Superior temporal gyrus (tissue), 1 donor: ENCODE measurements at regions not wholly inside any gene's neighbourhood (a gene's known extent, or its start where the extent isn't known, plus 50 kb on each side); places are given as distances from the start of the nearest gene placed in this dataset.
"Not testable (repeated sequence)": the region's sequence is repeated elsewhere in the genome, so short reads cannot be mapped to it uniquely, and the experiment has no call there.

Source experiments
- DNase-seq: peaks from one replicate; pipeline ENCODE4 v3.0.0-alpha.2; 2016; ENCODE audit errors: extremely low spot score

DNA sequence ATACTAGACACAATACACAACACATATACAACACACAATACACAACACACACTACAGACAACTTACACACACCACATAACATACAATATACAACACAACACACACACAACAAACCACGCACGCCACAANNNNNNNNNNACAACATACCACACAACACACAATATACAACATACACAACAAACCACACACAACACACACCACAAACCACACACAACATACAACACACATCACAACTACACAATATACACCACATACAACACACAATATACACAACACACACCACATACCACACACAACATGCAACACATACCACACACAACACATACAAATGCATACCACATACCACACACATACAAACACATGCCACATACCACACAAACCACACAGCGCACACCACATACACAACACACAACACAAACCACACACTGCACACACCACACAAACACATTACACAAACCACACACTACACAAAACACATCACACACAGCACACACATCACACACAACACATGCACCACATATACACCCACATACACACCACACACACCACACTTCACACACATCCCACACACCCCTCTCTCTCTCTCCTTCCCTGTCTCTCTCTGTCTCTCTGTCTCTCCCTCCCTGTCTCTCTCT is 108.3 kb downstream of the ETS2 start:
- no peak for DNase-seq

DNA sequence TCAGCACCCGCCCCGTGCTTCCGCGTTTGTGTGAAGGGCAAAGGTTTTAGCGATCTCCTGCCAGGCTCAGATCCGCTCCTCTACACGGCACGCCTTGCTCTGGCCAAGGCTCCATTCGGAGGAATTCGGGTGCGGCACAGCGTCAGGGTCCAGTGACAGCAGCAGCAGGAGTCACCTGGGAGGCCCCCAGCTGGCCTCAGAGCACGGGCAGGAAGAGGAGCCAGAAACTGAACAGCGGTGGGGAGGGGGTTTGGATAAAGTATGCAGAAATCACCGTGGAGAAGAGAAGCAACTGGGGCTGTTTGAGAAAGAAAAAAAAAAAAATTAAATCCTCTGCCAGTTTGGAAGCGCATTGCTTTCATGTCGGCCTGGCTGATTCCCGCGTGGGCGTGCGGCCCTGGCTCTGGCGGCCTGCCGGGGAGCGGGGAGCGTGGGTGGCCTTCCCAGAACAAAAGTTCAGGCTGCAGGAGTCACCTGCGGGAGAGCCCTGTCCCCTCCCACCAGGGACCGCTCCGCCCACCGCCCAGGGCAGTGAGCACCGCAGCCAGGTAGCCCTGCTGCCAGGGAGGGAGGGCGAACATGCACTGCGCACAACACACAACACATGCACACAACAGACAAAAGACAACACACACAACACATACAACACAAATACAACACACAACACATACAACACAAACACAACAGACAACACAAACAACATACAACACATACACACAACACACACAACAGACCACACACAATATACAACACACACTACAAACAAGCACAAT is 107.6 kb downstream of the ETS2 start:
- peak; percentile 20 for DNase-seq

DNA sequence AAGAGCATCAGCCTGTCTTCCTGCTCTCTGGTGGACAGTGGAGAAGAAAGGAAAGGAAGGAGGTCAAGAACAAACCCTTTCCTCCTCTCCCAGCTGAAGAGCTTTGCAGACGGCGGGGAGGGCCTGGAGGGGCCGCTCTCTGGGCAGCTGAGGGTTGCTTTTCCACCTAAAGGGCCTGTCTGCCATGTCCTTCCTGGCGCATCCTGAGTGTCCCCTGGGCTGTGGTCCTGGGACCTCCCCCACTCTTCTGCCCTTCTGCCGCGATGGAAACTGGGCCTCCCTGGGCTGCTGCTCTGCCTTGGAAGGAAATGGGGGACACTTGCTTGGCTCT is 107.0 kb downstream of the ETS2 start:
- no peak for DNase-seq

DNA sequence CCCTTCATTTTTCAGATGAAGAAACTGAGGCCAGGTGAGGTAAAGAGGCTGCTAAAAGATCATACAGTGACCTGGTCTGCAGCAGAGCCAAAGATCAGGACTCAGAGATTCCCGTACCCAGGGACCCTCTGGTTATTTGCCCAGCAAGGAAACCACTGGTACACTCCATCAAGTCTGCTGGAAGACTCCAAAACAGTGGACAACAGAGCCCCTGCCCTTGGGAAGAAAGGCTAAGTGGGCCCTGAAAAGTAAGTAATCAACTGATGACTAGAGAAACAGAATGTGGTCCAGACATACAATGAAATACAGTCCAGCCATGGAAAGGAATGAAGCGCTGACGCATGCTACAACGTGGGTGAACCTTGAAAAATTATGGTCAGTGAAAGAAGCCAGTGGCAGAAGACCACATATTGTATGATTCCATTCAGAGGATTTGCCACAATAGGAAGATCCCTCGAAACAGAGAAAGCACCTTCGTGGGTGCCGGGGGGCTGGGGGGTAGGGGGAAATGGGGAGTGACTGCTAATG is 106.4 kb downstream of the ETS2 start:
- DNase-seq, result no peak

DNA sequence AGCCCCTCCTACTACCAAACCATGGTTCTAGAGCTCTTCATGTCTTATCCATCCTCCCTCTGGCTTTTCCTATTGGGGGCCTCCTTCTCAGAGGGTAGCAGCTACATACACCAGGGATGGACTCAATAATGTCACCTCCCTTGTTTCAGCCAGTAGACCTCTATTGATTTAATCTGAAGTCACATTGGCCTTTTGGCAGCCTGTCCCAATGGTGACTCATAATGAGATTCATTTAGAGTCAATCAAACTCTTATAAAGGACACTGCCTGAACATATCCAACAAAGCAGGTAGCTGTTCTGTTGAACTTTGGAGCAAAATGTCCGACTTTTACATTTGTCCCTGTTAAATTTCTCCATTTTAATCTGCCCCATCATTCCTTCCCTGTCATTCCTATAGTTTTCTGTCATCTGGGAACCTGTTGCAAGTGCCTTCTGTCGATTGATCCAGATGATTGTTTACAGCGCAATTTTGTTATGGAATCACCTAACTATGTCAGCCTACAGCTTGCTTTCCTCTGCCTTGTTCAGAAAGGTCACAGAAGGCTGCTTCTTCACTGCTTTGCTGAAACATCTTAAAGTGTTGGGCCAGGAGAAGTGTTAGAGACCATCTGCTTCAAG is 105.9 kb downstream of the ETS2 start:
- no peak for DNase-seq

DNA sequence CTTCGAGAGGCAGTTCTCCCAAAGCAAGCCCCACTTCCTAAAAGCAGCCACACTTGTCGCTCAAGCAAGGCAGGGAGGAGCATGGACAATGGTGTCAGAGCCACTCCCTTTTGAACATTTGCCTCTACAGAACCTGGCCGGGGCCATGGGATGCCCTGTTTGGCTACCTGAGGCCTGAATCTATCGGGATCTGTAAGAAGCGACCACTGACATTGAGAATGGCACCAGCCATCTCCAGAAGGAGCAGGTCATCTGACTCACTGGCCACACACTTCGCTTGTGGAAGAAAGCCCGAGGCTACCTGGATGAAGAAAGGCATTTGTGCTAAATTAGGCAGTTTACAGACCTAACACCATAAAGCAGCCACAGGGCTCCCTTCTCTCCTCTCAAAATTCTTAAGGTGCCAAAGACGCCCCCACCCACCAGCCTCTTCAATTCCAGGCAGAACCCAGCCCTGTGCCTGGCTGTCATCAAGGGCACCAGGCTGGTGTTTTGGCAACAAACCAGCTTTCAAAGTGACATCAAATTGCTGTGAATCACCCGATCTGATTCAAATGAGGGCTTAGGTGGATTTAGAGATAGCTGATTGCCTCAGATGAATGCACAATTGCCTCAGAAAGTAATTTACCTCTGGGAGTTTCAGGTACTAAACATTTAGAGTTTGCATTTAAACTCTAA is 104.8 kb downstream of the ETS2 start:
- DNase-seq, result no peak

DNA sequence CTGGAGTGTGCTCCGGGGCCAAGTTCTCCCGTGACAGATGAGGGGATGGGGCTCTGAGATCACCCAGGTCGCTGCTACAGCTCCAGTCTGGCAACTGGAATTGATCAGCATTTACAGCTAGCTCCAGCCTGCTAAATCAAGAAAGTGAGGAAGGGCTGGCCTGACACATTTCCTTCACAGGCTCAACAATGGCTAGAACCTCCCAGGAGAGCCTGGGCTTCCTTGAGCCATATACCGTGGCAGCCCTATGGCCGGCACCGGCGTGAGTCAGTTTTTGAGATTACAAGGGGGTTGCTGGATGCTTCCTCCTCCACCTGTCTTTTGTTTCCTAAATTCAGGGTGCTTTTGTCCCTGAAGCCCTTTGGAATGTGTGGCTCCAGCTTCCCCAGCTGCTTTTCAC is 104.2 kb downstream of the ETS2 start:
- DNase-seq, result no peak

DNA sequence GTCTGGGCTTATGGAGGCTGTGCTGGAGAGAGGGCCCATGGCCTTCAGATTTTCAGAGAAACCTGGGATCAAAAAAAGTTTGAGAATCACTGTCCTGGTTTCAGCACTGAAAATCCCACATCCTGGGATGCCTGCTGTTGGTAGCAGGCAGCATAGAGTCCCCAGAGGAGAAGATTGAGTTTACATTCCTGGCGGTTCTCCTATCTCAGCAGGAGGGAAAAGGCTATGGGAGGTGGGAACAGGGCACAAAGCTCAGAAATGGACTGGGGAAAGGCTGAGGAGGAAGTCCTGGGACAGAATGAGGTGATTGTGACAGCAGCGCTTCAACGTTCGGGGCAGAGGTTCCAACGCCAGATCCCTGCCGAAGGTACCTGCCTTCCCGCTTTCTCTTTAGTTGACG is 103.4 kb downstream of the ETS2 start:
- DNase-seq, result no peak

DNA sequence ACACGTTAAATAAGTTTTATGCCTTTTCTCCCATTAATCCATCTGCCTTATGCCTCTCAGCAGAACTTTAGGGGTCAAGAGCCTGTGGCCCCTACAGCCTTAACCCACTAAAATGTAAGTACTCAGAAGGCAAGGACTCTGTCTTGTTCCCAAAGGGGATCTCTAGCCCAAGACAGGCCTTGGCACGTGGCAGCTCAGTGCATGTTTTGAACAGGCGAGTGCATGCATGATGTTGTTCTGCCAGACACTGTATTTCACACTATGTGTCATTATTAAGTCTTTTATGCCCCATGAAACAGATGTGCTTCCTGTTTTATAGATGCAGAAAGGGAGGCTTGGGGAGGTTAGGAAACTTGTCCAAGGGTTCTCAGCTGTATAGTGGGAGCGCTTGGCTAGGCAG is 102.8 kb downstream of the ETS2 start:
- no peak for DNase-seq

DNA sequence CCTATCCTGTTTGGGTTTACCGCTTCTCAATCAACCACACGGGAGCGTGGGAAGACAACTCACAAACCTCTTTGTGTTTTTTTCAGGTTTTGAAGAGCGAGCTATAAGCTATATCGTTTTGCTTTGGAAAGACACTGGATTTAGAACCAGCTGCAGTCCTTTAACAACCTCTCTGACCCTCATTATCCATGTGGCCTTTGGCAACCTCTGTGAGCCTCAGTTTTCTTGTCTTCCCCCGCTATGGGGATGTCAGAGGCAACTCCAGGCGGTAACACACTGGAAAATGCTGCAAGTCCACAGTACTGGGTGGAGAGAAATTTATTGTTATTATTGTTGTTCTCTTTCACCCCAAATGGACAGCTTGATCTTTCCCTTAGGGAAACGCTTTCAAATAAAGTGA is 100.0 kb downstream of the ETS2 start:
- DNase-seq, result no peak

DNA sequence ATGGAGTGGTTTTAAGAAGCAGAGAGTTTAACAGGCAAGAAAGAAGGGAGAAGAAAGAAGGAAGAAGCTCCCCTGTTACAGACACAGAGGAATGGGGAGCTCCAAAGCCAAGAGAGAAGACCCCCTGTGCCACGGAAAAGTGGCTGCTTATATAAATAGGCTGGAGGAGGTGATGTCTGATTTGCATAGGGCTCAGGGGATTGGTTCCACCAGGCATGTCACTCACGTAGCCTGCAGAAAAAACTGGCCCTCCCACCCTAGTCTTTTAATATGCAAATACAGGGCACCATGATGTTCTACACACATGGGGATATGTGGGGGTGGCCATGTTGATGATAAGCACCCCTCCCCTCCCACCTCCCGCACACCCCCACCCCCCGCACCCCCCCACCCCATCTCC is 99.6 kb downstream of the ETS2 start:
- no peak for DNase-seq

DNA sequence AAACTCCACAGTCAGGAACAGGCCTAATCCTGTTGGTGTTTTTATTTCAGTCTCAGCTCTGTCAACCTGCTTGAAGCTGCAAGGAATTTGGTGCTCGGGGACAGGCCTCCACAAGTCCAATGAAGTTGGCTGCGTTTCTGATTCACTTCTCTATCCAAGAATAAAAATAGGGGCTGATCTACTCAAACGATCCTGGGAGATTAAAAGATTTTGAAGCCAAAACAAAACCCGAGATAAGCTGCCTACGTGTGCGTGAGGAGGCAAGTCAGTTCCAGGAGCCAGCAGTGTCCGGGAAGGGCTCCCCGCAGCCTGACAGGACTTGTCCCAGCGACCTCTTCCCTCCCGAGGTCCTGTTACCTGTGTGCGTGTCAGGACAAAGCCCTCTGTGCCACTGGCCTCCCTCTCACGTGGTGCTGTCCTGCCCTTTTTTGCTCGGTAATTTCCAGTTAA is 98.0 kb downstream of the ETS2 start:
- peak; percentile 26 for DNase-seq

DNA sequence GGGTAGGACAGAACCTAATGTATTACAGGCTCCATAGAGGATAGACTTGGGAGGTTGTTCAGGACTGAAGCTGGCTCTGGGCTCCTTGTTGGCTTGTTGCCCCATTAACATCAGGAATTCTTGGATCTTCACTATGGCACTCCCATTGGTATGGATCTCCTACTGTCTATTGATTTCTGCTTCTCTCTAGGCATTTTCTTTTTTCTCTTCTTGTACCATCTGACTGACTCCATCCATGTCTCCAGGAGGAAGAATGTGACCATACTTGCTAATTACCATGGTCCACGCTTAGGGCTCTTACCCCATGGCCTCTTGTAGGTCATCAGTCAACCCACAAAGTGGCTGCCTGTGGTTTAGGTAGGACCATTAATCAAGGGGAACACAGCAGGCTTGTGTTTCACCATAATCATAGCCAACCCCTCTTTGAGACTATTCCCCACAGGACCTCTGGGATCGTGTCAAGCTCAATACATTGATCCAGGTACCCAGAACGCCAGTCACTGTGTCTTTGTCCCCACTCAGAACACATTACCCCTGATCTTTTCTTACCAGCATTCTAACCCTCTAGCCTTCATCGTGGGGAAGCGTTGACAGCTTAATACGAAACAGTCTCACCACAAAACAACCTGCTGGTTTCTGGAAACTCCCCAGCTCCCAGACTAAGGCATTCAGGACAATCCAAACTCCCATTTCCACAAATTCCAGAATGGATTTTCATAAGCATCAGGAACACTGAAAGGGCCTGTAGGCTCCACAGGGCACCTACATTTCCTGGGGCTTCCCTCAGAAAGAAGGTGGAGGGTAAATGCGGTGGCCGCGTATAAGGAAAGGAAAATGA is 97.1 kb downstream of the ETS2 start:
- DNase-seq, result no peak

DNA sequence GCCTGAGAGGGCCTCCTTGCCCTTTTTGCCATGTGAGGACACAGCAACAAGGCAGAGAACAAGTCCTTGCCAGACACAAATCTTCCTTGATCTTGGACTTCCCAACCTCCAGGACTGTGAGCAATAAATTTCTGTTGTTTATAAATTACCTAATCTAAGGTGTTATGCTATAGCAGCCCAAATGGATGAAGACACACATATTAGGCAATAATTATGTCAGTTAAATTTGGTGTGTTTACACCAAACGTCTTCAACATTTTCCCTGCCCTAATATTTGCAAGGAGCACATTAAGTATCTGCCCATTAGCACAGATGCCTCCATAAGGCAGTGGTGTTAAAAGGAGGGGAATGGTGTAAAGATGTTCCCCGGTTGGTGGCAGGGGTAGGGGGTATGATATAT is 94.8 kb downstream of the ETS2 start:
- DNase-seq, result no peak

DNA sequence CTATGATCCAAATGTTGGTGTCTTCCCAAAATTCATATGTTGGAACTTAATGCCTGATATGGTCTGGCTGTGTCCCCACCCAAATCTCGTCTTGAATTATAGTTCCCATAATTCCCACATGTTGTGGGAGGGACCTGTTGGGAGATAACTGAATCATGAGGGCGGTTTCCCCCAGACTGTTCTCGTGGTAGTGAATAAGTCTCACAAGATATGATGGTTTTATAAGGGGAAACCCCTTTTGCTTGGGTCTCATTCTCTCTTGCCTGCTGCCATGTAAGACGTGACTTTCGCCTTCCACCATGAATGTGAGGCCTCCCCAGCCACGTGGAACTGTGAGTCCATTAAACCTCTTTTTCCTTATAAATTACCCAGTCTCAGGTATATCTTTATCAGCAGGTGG is 94.3 kb downstream of the ETS2 start:
- DNase-seq, result not testable (repeated sequence)

DNA sequence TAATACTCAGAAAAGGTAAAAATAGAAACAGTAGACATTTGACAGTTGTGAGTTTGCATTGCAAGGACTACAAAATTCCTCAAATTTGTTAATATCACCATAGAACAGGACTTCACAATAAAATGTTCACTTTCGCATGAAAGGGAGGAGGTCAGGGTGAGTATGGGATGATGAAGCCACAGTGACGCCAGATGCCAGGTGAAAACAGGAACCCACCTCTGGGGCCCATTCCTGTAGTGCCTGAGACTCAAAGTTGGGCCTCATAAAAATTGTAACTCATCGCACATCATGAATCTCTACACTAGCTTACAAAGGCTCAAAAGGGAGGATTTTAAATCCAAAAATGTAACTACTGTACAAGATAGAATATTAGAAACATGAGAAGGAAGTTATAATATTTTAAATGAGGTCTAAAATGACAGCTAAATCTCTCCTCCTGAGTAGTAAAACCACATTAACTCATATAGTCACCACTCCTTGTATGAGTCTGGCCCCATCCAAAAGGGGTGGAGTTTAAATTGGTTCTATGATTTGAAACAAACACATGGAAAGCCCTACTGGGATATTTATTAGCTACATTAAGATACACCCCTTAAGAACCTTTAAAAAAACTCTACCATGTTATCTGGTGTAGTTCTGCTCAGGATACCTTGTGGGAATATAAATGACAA is 93.7 kb downstream of the ETS2 start:
- no peak for DNase-seq

DNA sequence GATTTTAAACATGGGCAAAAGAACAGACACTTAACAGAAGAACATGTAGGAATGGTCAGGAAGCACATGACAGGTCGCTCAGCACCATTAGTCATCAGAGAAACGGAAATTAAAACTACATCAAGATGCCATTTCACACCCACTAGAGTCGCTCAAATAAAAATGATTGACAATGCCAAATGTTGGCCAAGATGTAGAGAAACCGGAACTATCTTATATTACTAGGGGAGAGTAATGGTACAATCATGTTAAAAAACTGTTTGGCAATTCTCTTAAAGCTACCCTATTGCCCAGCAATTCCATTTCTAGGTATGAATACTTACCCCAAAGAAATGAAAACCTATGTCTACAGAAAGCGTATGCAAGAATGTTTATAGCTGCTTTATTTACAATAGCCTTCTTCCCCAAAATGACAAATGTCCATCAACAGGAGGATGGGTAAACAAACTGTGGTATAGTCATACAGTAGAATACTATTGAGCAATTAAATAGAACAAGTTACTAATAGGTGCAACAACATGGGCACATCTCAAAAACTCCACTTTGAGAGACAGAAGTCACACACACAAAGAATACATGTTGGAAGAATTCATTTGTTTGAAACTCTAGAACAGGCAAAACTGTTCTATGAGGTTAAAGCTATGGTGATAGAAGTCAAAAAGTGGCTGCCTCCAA is 92.8 kb downstream of the ETS2 start:
- no peak for DNase-seq

DNA sequence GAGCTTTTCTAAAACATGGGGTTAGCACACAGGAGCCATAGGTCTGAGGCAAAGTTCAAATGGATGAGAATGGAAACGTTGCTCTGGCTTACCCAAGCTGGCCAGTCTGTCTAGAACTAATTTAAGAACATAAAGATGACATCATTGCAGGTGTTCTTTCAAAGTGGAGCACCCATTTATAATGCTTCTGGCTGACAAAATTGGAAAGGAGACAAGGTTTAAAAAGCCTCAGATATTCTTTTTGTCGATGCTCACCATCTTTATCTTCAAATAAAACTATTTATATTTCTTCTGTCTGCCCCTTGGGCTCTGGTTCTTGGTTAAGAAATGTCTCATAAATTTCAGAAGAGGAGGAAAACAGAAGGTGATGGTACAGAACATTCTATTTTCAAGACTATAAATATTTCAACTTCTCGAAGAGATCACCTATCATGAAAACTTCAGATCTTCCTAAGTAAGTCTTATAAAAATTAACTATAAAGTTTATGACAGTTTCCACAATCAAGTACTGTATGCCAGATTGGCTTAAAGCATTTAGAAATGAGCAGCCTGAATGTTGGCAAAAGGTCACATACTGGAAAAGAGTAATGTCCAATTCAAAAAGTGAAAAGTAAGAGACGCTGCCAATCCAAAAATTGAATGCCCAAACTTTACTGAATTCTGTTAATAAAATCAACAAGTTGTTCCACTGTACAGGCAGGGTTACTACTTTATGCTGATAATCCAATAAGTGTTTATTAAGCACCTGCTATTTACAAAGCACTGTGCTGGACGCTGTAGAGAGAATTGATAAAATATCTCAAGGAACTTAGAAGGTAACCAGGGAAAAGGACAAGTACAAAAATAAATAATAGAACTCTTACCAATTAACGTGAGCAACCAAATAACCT is 92.0 kb downstream of the ETS2 start:
- DNase-seq, result no peak

DNA sequence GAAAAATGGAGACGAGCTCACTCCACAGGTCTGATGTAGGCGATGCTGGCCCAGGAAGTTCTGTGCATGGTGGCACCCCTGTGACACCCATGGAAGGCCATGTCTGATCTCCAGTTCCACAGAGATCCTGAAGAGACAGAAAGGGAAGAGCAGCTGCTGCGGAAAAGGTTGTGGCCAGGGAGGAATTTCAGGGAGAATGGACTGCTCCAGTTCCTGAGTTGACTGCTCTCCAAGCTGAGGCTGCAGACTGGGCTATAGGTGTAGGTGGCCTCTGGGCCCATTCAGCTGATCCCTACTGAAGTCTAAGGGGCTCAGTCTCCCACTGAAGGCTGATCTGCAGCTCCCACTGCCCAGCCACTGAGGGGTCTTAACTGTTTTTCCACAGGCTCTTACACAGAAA is 89.2 kb downstream of the ETS2 start:
- no peak for DNase-seq
